ENCODE measurements at regions not wholly inside any gene's neighbourhood (a gene's known extent, or its start where the extent isn't known, plus 50 kb on each side); places are given as distances from the start of the nearest gene placed in this dataset.

GRCh38 chr3:25292036-25292435 lies 136.0 kb upstream of the RARB start:
- dilution Hi-C loops (cut with MboI; ENCODE audit: extremely low pct_ligation_motif_present, low sequenced_read_pairs) = no loop called here
- Histone ChIP-seq H3K9me3 (replicated peaks; ENCODE audit: control insufficient read depth, insufficient read depth, low read length) (no peaks in the 10 kb centered on the region), H3K36me3 (ENCODE audit: control insufficient read depth in 2 of 2, extremely low read depth in 1 of 2, insufficient read depth in 2 of 2, low read length in 2 of 2) (no peaks in the 10 kb centered on the region), H3K9me1 (replicated peaks; ENCODE audit: control insufficient read depth, extremely low read depth, insufficient read depth, low read length) (no peaks in the 10 kb centered on the region), H2AFZ (ENCODE audit: low read depth, low read length) (no peak overlapping the region), H3K27ac (ENCODE audit: insufficient read depth, low read depth, low read length) (no peak overlapping the region), H3K4me2 (ENCODE audit: insufficient read depth, low read length) (no peak overlapping the region), H3K27me3 (ENCODE audit: control insufficient read depth in 2 of 2, insufficient read depth in 2 of 2, low read length in 2 of 2) (peaks cover 0 to 3% of the 10 kb centered on the region in 2 experiments), H4K20me1 (replicated peaks; ENCODE audit: control insufficient read depth, extremely low read depth, insufficient read depth, low read length) (no peaks in the 10 kb centered on the region), H3K4me3 (replicated peaks in 1 of 3; ENCODE audit: insufficient read depth in 1 of 3, low read depth in 1 of 3, low read length in 3 of 3) (no peak overlapping the region), H3K79me2 (ENCODE audit: control insufficient read depth, insufficient read depth, low read length) (no peaks in the 10 kb centered on the region), H3K9ac (replicated peaks; ENCODE audit: extremely low read depth, insufficient read depth, low read length) (no peak overlapping the region), H3K4me1 (ENCODE audit: control insufficient read depth, extremely low read depth, insufficient read depth, low read length) (no peaks in the 10 kb centered on the region)
- POLR2A ChIA-PET = no interaction called here
- intact Hi-C loops (cut with micrococcal nuclease) = no loop called here
- TF ChIP-seq CTCF (IDR thresholded peaks at IDR 0.05; ENCODE audit: extremely low read depth in 1 of 2, insufficient read depth in 1 of 2, low read depth in 1 of 2, low read length in 2 of 2) = no peak
- TF ChIP-seq POLR2AphosphoS5 (IDR thresholded peaks at IDR 0.05; ENCODE audit: insufficient read depth, low read depth, low read length) = no peak
- no peak for TF ChIP-seq MYC (IDR thresholded peaks at IDR 0.05; ENCODE audit: low read depth, low read length)
- TF ChIP-seq EZH2 (IDR thresholded peaks at IDR 0.05; ENCODE audit: borderline replicate concordance, low read depth, low read length, severe bottlenecking) = no peak
- TF ChIP-seq POLR2A (IDR thresholded peaks at IDR 0.05; ENCODE audit: low read depth, low read length) = no peak
- TF ChIP-seq JUN (IDR thresholded peaks at IDR 0.05; ENCODE audit: borderline replicate concordance, insufficient read depth, insufficient read length, low read depth) = no peak
- no peak for TF ChIP-seq MAX (IDR thresholded peaks at IDR 0.05; ENCODE audit: insufficient read depth, insufficient read length)
- TF ChIP-seq FOS (IDR thresholded peaks at IDR 0.05; ENCODE audit: borderline replicate concordance, insufficient read depth, low read length) = no peak
- TF ChIP-seq GATA2 (IDR thresholded peaks at IDR 0.05; ENCODE audit: insufficient read depth, insufficient read length, low read depth, low read length) = no peak
- CTCF ChIA-PET = interaction anchor here (0.9 kb wide), 1 partner anchor 329 kb away, joined by 5 read pairs; no protein-coding TSS in a partner anchor
- FAIRE-seq = no peak
- DNase-seq (ENCODE audit: low read depth, low spot score) = no peak
- BruUV-seq (replicated peaks) = no TSS peak

Measured in endothelial cell of umbilical vein (primary cell).